HL-60/S4 treated with retinoic acid at 250 ng/mL for 4 days and 3 days (cell line): ENCODE measurements at regions not wholly inside any gene's neighbourhood (a gene's known extent, or its start where the extent isn't known, plus 50 kb on each side); places are given as distances from the start of the nearest gene placed in this dataset.
"Not testable (repeated sequence)": the region's sequence is repeated elsewhere in the genome, so short reads cannot be mapped to it uniquely, and the experiment has no call there.

Experiments used
- in situ Hi-C: fragments of 300-500 bp; cut with MboI; formaldehyde crosslinking; loops from 2 replicates; pipeline ENCODE4 v1.7.0; 2022; ENCODE audit warnings: low sequenced_read_pairs

DNA sequence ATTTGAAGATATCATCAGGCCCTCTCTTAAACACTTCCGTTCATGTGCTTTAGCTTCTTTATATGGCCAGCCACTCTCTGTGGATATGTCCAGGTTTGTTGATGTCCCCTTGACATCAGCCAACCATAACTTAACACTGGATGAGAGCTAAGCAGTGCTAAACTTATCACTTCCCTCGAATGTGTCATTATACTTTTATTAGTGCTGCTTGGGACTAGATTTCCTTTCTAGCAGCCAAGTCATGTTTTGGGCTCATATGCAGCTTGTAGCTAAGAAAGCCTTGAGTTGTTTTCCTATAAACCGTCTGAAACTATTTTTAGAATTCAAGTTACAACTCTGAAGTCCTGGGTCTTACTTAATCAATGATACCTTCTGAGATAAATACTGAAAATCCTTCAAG, 144.8 kb upstream of the TNP1 start:
- in situ Hi-C loops, result no loop called here

- in situ Hi-C loops, result no loop called here
These were observed 141.9 kb upstream of the TNP1 start for GRCh38 chr2:217001740-217002139.

DNA sequence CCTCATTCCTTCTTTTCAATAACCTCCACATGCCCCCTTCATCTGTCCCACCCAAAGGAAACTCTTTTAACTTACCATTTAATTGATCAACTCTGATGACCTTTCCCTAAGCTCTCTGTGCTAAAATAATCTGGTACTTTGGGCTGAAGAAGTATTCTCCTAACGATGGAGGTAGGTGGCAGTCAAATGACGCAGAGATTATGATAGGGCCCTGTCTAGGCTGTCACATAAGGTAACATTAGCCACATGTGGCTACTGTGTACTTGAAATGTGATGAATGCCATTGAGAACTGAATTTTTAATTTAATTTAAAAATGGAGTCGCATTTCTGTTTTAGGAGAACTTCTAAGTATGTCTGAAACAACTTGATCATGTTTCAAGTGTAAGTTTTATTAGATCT, 140.5 kb upstream of the TNP1 start:
- in situ Hi-C loops, result no loop called here

DNA sequence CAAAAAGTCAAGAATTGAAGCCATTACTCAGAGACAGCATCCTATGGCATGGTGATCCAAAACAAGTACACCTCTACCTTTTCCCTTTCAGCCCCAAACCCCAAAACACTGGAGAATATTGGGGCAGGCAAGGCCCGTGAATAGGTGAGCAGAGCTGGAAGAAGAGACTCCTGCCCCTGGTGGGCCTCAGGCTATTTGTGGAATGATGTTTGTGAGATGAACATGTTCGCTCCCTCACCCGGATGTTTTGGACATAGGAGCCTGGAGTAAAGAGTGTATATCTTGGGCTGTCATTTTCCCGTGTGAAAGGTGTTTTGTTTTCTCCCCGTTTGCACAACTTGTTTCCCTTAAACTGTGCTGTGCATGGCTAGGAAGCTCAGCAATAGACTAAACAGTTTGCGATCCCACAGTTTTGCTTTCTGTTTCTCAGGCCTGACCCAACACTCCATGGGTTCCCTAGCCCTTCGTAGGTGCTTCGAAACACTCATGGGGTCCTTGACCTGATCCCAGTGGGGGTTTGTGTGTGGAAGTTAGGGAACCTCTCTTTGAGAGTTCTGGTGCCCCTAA, 136.5 kb upstream of the TNP1 start:
- in situ Hi-C loops, result no loop called here

- in situ Hi-C loops, result no loop called here
These were observed 134.5 kb upstream of the TNP1 start for GRCh38 chr2:216994353-216994854.

DNA sequence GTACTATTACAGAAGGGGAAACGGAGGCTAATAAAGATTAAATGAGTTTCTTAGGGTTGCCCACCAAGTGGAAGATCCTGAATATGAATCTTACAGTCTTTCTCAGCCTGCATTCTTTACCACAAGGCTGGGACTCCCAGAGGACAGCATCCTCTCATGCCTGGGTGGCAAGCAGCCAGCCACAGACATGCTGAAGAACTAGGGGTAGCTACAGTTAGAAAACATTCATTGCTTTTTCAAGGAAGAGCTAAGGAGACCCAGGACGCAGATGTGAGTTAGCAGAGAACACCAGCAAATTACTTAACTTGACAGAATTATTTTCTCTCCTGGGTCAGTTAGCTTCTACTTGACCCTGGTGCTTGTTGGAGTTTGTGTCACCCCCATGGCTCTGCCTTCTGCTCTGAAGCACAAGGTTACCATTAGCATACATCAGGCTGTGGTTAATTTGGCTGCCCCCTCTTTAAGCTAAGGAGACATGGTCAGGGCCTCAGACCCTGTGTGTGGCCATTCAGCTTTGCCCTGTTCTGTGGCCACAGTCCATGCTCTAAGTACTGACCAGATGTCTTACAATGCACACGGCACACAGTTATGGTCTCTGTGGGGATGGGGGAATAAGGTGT, 132.3 kb upstream of the TNP1 start:
- in situ Hi-C loops, result no loop called here

DNA sequence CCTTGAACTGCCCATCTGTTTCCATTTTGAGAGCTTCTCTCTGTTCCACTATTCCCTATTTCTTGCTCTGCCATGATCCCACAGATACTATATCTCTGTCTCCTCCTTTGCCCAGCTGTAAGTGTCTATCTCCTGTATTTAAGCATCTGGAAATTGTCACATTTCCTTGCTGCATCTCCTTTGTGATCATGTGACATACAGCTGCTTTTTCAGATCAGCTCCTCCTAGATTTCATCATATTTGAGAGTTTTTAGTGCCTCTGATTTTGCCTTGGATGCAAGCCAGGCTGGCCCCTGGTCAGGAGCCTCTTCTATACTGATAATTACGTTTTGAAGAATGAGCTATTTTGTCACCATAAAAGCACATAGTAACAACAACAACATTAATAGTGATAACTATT, 131.7 kb upstream of the TNP1 start:
- in situ Hi-C loops, result no loop called here

DNA sequence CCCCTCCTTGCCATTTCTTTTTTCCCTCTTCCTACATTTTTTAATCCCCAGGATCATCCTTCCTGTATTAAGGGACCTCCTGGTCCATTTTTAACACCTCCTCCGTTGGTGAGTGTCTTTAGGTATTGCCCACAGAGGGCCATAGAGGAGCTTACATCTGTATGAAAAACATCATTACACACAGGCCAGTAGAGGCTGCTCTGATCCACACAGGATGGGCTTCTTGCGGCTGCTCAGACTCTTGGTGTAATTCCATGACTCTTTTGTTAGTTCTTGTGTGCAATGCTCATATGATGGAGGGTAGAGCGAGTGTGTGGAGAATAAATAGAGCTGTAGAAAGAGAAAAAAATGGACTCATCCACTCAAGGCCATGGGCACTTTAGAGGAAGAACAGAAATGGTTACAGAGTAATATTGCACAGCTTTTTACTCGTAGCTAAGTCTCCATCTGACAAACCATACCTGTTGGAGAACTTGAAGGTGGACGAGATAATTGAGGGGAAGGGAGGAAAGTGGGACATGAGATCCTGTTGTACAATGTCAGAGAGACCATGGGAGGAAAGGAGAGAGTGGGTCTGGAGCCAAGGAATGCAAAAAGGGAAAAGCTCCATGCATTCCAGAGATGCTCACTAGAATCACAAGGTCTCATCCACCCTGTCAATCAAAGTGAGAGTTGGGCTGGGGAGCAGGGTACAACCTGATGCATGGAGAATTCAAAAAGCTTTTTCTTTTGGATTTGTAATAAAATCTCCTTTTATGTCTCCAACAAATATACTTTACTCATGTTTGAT, 129.7 kb upstream of the TNP1 start:
- in situ Hi-C loops, result no loop called here

- in situ Hi-C loops, result no loop called here
These were observed 127.5 kb upstream of the TNP1 start for GRCh38 chr2:216987252-216987821.

GRCh38 chr2:216985658-216986141, 125.8 kb upstream of the TNP1 start:
- in situ Hi-C loops, result no loop called here

GRCh38 chr2:216984937-216985336, 125.1 kb upstream of the TNP1 start:
- in situ Hi-C loops, result no loop called here

- in situ Hi-C loops, result not testable (repeated sequence)
These were observed 122.1 kb upstream of the TNP1 start for GRCh38 chr2:216981951-216982350.

DNA sequence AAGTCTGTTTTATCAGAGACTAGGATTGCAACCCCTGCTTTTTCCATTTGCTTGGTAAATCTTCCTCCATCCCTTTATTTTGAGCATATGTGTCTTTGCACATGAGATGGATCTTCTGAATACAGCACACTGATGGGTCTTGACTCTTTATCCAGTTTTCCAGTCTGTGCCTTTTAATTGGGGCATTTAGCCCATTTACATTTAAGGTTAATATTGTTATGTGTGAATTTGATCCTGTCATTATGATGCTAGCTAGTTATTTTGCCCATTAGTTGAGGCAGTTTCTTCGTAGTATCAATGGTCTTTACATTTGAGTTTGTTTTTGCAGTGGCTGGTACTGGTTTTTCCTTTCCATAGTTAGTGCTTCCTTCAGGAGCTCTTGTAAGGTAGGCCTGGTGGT, 120.6 kb upstream of the TNP1 start:
- in situ Hi-C loops, result not testable (repeated sequence)

DNA sequence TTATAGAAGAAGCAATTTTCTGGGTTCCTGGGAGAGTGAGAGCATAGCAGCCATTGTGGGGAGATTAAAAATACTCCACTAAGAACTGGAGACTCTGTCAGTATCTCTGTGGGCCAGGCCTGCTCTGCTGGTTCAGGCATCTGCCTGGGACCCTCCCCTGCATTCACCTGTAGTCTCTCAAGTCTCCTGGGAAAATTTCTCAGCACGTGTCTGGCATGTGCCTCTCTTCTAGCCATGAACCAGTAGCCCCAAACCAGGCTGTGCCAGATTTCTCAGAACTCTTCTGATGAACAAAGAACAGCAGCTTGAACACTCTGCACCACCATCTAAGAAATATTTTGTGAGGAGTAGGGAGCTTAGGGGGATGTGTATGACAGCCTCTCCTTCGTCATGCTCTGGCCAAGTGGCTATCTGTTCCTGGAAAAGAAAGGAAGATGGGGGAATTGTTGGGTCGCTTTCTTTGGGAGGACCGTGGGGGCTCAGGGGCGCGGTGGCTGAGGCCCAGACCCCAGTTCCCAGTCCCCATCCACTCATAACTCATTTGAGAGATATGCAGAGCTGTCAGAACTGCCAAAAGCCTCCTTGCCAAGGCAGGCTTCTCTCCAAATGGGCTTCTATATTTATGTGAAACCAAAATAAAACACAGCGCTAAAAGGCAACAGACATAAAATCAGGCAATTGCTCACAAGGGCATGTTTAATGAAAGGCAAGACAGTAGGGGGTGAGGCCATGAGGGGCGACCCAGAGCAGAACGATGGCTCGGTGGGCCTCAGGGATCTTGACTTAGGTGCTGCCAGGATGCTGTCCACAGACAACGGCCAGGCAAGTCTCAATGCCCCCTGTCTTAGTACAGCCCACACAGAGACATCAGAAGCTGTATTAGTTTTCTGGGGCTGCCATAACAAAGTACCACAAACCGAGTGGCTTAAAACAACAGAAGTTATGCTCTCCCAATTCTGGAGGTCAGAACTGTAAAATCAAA, 114.7 kb upstream of the TNP1 start:
- in situ Hi-C loops, result no loop called here

- in situ Hi-C loops, result no loop called here
These were observed 111.7 kb upstream of the TNP1 start for GRCh38 chr2:216971593-216971992.

DNA sequence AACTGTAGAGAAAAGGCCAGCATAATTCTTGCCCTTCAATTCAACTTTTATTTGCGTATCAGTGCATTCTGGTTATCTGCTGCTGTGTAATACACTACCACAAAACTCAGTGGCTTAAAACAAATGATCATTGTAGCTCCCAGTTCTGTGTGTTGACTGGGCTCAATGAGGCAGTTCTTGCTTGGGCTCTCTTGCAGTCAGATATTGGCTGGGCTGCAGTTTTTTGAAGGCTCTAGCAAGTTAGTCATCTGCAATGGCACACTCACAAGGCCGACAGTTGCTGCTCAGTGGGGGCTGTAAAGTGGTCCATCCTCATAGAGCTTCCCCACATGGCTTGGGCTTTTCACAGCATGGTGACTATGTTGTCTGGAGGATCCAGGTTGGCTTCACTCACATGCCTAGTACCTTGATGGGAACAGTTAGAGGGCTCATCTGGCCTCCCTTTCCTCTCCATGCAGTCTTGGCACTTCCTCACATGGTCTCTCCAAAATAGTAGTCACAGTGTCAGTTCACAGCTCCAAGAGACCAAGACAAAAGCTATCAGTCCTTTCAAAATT, 110.6 kb upstream of the TNP1 start:
- in situ Hi-C loops, result no loop called here

GRCh38 chr2:216967889-216968288, 108.0 kb upstream of the TNP1 start:
- in situ Hi-C loops, result no loop called here

GRCh38 chr2:216960671-216961268, 100.9 kb upstream of the TNP1 start:
- in situ Hi-C loops, result no loop called here

DNA sequence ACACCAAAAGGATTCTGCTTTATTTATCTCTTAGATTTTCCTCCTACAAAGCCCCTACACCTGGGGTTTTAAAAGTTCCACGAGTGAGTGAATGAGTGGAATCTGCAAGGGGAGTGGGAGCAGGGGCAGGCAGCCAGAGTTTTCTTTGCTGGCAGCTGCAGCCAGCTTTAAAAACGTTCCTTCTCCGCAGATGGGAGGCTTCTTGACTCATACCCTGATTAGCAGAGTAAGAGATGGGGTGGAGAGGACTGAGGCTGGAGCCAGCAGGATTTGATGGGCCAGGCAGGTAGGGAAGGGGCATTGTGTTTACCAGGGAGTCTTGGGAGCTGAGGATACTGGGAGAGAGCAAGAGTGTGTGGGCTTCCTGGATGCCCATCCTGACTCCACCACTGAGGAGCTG, 99.6 kb upstream of the TNP1 start:
- in situ Hi-C loops, result no loop called here
